Fibroblast of skin of back (primary cell): ENCODE measurements at regions not wholly inside any gene's neighbourhood (a gene's known extent, or its start where the extent isn't known, plus 50 kb on each side); places are given as distances from the start of the nearest gene placed in this dataset.
"Not testable (repeated sequence)": the region's sequence is repeated elsewhere in the genome, so short reads cannot be mapped to it uniquely, and the experiment has no call there.

Experiments
- DNase-seq: peaks from one replicate; pipeline ENCODE4 v3.0.0-alpha.2; 2013

DNA sequence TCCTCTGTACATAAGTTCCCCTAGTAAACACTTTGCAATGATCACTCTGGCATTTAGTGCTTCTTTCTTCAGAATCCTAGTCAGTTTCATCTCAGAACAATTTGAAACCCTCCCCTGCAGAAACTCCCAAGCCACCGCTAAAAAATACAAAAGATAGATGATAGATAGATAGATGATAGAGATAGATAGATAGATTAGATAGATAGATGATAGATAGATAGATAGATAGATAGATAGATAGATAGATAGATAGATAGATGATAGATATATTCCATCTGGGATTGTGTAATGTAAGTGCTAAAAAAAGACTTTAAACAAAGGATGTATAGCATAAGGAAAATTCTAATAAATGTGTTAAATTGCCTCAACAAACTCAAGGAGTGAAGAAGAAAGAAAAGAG lies 212.6 kb upstream of the POGK start:
- no peak for DNase-seq

DNA sequence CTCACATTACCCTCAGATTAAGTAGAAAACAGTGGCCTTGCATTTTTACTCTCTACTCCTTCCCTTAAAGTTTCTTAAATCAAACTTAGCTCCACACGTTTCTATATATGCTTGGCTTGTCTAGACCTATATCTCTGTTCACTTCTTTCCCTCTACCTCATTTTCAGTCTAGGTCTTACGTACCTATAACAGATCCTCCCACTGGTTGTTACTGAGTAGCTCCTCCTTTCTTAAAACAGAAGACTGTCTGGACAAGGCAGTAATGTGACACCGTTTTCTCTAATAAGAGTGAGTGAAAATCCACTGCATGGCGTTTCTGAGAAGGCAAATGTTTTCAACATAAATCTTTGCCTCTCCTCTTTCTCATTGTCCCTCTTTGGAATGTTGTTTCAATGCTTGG lies 211.7 kb upstream of the POGK start:
- no peak for DNase-seq

DNA sequence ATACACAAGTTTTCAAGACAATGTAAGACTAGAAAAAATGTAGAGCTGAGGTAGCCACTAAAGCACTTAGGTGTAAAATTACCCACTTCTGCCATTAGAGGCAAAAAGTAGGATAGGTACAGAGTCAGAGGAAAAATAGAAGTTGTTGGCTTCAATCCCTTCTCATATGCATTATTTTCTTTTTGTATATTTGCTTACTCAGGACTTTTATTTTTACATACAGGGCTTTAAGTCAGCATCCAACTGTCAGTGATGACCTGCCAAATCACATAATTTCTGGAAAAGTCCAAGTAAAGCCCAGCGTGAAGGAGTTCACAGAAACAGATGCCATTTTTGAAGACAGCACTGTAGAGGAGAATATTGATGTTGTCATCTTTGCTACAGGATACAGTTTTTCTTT lies 211.0 kb upstream of the POGK start:
- no peak for DNase-seq

DNA sequence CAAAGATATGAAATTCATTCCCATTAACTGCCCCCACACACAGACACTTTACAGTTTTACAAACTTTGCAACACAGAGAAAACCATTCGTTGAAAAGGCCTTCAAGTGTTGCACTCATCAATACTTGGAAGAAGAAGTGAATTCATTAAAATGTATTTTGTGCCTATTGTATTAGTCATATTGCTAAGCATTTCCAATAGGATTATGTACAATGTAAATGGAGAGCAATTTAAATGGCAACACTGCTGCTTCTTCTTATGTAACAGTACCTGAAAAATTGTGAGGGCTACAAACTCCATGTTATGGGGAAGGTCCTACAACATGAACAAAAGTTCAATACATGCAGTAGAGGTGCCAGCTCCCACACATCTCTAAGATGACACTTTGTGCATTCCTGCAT lies 209.3 kb upstream of the POGK start:
- no peak for DNase-seq

DNA sequence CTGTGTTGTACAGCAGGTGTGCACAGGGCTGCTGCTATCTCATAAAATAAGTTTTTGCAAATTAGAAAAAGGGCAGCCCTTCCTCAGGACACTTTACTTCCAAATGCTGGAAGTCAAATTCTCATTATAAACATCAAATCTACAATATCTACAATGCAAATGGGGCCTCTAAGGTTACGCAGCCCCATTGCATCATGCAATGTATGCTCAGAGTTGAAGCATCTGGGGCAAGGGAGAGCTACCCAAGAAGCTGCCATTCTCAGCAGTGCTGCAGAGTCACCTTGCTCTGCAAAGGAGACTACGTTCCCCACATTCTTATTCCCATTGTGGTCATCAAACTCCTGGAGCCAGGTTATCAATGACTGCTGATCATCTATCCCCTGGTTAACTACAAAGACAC lies 208.9 kb upstream of the POGK start:
- no peak for DNase-seq

DNA sequence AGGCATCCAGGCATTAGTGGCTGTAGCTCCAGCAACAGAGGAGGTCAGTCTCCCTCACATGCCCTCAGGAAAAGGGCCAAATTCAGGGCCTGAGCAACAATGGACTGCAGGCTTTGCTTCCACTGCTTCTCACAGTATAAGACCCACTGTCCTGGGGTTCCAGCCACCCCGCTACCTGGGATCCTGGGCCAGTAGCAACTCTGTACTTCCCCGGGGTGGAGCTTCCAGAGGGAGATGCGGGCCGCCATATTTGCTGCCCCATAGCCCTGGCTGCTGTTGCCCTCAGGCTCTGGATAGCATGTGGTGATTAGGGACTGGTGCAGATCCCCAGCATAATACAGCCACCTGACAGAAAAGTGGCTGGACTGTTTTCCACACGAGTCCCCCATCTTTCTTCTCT lies 201.1 kb upstream of the POGK start:
- no peak for DNase-seq

DNA sequence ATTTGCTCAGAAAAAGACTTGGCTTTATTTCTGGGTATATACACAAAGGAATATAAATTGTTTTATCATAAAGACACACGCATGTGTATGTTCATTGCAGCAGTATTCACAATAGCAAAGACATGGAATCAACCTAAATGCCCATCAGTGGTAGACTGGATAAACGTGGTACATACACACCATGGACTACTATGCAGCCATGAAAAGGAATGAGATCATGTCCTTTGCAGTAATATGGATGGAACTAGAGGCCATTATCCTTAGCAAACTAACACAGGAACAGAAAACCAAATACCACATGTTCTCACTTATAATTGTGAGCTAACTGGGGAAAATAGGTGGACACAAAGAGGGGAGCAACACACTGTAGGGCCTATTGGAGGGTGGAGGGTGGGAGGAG lies 182.0 kb upstream of the POGK start:
- DNase-seq: not testable (repeated sequence)

DNA sequence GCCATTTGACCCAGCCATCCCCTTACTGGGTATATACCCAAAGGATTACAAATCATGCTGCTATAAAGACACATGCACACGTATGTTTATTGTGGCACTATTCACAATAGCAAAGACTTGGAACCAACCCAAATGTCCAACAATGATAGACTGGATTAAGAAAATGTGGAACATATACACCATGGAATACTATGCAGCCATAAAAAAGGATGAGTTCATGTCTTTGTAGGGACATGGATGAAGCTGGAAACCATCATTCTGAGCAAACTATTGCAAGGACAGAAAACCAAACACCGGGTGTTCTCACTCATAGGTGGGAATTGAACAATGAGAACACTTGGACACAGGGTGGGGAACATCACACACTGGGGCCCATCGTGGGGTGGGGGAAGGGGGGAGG lies 172.5 kb upstream of the POGK start:
- not testable (repeated sequence) for DNase-seq

DNA sequence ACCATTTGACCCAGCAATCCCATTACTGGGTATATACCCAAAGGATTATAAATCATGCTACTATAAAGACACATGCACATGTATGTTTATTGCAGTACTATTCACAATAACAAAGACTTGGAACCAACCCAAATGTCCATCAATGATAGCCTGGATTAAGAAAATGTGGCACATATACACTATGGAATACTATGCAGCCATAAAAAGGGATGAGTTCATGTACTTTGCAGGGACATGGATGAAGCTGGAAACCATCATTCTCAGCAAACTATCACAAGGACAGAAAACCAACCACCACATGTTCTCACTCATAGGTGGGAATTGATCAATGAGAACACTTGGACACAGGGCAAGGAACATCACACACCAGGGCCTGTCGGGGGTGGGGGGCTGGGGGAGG lies 171.7 kb upstream of the POGK start:
- not testable (repeated sequence) for DNase-seq

DNA sequence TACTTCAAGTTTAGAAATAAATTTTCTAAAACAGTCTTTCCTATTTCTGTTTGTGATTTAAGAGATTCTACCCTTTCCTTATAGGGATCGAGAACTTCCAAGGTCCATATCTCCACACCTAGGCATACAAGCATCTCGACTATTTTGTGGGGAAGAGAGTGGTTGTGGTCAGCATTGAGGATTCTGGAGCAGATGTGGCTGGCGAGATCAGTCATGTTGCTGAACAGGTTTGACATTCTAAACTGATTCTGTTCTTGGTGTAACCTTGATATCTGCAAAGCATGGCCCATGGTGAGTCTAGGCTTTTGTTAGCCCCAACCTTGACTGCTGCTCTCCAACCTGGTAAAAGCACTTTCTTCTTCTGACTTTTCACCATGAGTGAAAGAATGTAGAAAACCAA lies 167.6 kb upstream of the POGK start:
- DNase-seq: no peak

DNA sequence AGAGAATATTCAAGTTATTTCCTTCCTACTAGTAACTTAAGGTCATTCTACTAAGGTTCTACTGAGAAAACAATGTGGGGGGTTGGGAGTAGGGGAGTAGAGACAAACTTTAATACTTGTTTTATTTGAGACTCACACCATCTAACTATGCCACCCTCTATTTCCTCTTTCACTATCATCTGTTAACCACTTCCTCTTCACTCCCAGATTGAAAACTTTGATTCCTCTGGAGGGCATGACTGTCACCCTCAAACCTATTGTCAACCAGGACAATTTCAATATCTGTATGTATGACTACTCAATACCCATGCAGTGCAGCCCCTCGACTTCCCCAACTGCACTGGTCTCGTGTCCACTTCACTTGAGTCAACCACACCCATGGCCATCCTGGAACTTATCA lies 165.6 kb upstream of the POGK start:
- no peak for DNase-seq

DNA sequence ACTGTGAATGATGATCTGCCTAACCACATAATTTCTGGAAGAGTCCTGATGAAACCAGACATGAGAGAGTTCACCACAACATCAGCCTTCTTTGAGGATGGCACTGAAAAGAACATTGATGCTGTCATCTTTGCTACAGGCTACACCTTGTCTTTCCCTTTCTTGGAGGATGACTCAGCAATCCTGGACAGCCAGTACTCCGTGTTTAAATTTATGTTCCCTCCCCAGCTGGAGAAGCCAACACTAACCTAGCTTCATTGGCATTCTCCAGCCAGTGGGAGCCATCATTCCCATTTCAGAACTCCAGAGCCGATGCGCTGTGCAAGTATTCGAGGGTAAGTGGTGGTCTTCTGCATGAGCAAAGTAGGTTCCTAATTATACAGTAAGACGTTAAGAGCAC lies 164.1 kb upstream of the POGK start:
- DNase-seq: no peak

DNA sequence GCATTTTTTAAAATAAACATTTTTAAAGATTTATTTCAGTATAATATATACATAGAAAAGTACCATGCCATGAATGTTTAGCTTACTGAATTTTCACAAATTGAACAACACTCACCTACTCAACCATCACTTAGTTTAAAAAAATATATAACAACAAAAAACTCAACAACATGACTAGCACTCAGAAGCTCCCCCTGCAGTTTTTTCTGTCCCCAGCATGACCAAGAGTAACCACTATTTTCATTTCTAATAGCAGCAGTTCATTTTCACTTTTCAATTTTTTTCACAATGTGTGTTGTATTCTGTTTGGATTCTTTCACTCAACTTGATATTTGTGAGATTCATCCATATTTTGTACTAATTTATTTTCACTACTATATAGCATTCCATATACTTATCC lies 162.3 kb upstream of the POGK start:
- no peak for DNase-seq

DNA sequence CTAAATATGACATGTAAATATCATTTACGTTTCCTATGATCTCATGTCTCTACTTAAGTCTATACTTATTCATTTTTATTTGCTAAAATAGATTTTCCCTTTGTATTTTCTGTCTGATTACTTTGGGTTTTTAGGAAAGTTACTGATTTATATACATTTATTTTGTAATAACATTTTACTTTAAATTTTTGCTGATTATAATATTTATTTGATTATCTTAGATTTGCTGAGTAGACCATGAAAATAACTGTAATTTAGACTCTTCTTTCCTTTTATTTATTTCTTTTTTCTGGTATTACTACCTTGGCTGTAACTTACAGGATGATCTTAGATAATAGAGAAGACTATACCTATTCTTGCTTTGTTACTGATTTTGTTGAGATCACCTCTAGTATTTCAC lies 159.9 kb upstream of the POGK start:
- DNase-seq: no peak

DNA sequence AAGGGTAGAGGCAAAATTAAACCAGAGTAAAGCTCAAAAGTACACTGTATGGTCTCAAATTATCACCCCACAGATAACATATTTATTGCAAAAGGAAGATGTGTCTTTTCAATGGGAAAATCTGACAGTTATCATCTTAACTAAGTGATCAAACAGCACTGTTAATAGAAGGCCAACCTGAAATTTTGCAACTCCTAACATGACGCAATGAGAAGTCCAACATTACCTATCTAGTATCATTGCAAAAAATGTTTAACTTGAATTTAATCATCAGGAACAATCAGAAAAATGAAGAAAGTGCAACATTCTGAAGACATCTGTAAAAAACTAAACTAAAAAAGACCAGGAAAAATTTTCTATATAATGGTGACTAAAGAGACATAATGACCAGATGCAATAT lies 156.7 kb upstream of the POGK start:
- no peak for DNase-seq

DNA sequence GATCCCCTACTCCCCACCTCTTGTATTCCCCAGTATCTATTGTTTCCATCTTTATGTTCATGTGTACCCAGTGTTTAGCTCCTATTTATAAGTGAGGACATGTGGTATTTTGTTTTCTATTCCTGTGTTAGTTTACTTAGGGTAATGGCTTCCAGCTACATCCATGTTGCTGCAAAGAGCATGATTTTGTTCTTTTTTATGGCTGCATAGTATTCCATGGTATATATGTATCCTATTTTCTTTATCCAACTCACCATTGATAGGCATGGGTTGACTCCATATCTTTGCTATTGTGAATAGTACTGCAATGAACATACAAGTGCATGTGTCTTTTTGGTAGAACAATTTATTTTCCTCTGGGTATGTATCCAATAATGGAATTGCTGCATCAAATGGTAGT lies 154.6 kb upstream of the POGK start:
- not testable (repeated sequence) for DNase-seq

DNA sequence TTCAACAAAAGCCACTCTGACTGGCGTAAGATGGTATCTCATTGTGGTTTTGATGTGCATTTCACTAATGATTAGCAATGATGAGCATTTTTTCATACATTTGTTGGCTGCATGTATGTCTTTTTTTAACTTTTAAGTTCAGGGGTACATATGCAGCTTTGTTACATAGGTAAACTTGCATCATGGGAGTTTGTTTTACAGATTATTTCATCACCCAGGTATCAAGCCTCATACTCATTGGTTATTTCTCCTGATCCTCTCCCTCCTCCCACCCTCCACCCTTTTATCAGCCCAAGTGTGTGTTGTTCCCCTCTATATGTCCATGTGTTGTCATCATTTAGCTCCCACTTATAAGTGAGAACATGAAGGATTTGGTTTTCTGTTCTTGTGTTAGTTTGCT lies 154.1 kb upstream of the POGK start:
- no peak for DNase-seq

DNA sequence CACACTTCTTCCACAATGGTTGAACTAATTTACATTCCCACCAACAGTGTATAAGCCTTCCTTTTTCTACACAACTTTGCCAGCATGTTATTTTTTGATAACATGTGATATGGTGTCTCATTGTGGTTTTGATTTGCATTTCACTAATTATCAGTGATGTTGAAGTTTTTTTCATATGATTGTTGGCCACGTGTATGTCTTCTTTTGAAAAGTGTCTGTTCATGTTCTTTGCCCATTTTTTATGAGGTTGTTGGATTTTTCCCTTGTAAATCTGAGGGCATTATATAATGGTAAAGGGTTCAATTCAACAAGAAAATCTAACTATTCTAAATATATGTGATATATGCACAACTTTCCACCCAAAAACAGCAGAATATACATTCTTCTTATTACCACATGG lies 153.4 kb upstream of the POGK start:
- not testable (repeated sequence) for DNase-seq

DNA sequence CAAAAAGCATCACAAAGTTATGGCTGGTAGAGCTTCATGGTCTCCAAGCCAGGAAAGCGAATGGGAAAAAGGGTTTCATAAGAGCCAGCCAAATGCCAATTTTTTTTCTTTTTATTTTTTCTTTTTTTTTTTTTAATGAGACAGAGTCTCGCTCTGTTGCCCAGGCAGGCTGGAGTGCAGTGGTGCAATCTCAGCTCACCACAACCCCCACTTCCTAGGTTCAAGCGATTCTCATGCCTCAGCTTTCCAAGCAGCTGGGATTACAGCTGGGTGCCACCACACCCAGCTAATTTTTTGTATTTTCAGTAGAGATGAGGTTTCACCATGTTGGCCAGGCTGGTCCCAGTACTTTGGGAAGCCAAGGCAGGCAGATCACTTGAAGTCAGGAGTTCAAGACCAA lies 148.7 kb upstream of the POGK start:
- not testable (repeated sequence) for DNase-seq

DNA sequence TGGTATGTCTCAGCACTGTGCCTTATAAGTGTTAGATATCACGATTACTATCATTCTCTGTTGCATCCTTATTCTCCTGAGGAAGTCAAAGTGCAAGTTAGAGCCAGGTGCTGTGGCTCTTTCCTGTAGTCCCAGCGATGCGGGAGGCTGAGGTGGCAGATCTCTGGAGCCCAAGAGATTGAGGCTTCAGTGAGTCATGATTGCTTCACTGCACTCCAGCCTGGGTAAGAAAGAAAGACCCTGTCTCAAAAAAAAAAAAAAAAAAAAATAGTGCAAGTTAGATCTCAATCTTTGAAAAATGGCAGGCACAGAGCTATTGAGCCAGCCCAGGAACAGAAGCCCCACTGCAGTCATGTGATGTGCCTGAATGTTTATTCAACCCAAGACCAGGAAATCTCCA lies 147.8 kb upstream of the POGK start:
- no peak for DNase-seq

DNA sequence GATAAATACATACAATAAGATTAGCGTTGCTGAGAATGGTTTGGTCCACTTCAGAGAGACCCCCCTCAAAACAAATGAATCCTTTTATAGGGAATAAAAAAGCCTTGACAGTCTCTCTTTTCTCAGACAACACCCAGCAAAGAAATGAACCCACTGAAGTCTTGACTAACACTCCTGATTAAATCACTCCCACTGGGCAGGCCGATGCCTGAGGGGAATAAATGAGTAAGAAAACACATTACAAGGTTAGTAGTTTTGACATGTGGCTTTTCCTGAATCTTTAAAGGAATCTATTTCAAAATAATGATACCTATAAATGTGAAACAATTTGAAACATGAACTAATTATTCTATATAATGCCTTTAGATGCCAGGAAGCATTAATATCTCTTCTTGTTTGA lies 146.9 kb upstream of the POGK start:
- DNase-seq: no peak

DNA sequence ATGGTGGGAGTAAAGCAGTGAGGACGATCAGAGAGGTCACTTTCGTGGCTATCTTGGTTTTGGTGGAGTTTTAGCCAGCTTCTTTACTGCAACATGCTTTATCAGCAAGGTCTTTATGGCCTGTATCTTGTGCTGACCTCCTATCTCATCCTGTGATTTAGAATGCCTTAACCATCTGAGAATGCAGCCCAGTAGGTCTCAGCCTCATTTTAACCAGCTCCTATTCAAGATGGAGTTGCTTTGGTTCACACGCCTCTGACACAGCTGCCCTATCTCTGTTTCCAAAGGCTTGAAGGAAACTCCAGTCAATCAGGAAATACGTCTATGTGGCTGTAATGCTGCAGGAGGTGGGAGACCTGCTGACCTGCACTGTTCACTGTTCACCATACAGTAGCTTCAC lies 146.1 kb upstream of the POGK start:
- no peak for DNase-seq

DNA sequence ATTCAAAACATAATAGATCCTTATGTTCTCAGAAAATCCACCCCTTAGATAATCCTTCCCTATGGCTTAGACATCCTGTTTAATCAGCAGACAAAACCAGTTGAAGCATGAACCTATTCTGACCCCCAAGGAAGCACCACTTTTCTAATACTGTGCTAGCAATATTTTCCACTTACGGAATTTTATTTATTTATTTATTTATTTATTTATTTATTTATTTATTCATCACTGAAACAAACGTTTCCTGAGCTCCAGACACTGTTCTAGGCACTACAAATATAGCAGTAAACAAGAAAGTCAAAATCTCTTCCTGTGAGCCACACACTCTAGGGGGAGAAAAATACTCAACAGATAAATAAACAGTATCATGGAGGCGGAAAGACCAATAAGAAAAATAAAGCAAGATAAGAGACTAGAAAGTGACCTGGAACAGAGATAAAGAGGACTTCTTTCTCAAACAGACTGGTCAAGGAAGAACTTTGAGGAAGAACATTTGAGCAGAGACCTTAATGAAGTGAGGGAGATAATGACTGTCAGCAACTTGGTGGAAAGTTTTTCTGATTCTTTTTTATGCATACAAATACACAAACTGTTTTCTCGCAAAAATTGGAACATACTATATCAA lies 145.5 kb upstream of the POGK start:
- no peak for DNase-seq

DNA sequence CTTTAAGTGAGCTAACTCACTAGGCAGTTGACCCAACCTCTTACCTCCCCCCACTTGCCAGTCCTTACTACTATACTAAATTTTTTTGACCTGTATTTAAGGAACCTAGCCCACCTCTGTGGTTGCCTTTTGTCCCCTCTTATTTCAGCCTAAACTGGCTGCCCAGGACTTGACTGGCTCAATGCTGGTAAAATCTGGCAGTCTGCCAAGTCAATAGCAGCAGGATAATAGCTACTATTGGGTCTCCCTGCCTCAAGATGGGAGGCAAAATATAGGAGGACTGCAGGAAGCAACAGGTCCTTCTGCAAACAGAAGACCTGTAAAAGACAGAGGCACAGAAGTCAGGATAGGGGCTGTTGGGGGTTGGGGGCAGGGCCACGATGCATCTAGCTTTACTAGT lies 144.2 kb upstream of the POGK start:
- no peak for DNase-seq

DNA sequence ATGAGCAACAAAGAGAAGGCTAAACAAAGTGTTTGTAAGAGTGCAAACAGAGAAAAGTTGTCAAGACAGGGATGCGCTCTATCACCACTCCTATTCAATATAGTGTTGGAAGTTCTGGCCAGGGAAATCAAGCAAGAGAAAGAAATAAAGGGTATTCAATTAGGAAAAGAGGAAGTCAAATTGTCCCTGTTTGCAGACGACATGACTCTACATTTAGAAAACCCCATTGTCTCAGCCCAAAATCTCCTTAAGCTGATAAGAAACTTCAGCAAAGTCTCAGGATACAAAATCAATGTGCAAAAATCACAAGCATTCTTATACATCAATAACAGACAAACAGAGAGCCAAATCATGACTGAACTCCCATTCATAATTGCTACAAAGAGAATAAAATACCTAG lies 143.4 kb upstream of the POGK start:
- DNase-seq: not testable (repeated sequence)

DNA sequence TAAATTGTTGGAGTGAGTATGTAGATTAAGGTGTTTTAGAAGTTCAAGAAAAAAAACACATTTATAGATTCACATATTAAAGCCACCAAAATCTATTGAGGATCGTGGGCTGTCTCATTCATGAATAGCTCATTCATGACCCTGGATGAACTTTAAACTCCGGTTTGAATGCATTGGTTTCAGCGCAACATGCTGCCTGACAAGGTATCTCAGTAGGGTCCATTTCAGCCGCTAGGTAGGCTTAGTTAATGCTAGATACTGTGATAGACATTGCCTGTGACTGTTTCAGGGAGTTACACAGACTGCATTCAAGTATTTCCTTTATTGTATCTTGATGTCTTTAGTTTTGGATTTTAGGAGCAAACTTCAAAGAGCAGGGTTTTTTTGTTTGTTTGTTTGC lies 140.5 kb upstream of the POGK start:
- no peak for DNase-seq
